Anterior cingulate cortex (tissue), 58 donors: ENCODE measurements at regions not wholly inside any gene's neighbourhood (a gene's known extent, or its start where the extent isn't known, plus 50 kb on each side); places are given as distances from the start of the nearest gene placed in this dataset.

ENCODE experiments used
- DNase-seq, 58 donors: peaks; one replicate each; lab custom pipeline; 2025; lab: John Stamatoyannopoulos, UW

DNA sequence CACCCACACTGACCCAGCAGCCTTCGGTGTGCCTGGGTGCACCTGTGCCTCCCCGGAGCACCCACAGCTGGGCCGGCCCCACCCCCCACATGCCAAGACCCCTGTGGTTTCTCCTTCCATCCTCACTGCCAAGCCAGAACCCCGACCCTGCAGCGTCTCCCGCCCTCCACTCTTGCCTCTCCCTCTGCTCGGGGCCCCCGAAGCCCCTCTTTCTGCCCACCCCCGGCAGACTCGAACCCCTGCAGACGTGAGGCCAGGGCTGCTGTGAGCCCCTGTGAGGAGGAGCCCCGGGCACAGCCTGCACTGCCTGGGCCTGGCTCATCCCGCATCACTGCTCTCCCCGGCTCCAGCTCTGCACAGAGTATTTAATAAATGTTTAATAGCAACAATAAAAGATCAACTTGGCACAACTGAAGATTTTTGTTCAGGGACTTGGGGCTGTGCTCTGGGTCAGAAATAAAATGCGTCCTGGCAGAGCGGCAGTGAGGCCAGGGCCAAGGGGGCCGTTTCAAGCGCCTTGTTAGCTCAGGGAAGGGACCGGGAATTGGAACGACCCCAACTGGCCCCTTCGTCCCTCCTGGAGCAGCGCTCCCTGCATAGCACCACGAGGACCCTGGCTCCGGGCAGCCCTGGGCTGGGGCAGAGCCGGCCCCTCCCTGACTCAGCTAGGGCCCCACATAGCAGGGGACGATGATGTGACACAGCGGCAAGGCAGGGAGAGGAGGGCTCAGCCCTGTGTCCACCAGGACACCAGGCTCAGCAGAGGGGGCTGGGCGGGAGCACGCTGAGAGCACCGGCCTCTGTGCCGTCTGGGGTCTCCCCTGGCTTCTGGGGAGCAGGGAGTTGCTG lies 520.8 kb downstream of the BRD1 start:
- no peak for DNase-seq

GRCh38 chr22:49305966-49306631 lies 521.6 kb downstream of the BRD1 start:
- DNase-seq, result no peak

DNA sequence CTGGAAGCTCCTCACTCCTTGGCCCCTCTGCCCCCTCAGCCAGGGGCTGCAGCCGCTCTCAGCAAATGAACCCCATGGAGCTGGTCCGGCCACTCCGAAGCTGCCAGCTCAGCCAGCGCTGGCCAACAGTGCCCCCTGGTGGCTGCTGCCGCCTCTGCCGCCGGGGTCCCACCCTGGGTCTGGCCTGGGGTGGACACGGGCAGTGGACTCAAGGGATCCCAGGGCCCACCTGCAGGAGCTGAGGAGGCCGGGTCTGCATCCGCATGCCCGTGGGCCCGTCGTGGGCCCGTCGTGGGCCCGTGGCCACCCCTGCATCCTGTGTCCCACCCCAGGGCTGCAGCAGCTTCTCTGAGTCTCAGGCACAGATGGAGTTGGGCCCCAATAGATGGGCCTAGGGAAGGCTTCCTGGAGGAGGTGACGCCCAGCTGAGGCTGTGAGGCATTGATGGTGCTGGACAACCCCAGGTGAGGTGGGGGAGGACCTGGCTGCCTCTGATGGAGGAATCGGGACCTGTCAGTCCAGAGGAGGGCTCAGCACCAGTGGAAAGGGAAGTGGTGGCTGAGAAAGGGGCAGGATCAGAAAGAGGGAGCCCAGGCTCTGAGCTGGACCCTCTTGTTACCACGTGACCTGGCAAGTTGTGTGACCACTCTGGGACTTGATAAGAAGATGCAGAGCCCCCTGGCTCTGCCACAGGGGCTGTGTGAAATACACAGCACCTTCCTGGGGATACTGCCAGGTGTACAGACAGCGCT lies 522.3 kb downstream of the BRD1 start:
- peak in 54 of 58 donors; percentile 3 to 82 (median 53) for DNase-seq

- DNase-seq, result no peak
Measured at GRCh38 chr22:49303781-49304461, 523.8 kb downstream of the BRD1 start.

GRCh38 chr22:49303061-49303735 lies 524.5 kb downstream of the BRD1 start:
- DNase-seq, result no peak

GRCh38 chr22:49302530-49302929 lies 525.1 kb downstream of the BRD1 start:
- DNase-seq, result no peak

DNA sequence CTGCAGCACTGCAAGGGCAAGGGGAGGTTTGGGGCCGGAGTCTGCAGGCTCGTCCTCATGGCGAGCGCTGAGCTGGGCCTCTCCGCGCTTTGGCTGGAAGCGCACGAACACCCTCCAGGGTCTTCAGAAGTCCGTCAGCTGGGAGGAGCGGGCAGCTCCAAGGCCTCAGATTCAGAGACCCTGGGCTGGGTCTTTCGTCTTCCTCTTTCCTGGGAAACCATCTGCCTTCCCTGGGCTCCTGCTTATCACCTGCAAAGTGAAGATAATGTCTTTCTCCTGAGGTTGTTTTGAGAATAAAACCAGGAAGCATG lies 525.6 kb downstream of the BRD1 start:
- no peak for DNase-seq

- DNase-seq, result no peak
Measured at GRCh38 chr22:49301398-49302149, 526.1 kb downstream of the BRD1 start.

DNA sequence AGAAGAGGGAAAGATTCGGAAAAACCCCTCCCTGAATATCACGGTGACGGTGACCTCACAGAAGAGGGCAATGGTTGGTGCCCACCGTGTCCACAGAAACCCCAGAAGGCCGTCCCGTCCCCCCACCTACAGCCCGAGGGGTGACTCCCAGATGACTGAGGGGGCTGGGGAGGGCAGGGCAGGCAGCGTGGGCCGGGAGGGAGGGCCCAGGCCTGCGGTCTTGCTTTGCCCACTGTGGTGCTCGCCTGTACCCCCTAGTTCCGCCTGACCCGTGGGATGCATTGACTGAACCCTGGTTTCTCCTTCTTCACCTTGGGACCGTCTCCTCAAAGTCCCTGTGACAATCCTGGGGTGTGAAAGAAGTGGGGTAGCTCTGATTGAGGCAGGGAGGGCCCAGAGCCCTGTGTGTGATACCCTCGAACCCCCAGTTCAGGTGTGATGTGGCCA lies 526.7 kb downstream of the BRD1 start:
- no peak for DNase-seq

- DNase-seq, result no peak
Measured at GRCh38 chr22:49300241-49300640, 527.4 kb downstream of the BRD1 start.

DNA sequence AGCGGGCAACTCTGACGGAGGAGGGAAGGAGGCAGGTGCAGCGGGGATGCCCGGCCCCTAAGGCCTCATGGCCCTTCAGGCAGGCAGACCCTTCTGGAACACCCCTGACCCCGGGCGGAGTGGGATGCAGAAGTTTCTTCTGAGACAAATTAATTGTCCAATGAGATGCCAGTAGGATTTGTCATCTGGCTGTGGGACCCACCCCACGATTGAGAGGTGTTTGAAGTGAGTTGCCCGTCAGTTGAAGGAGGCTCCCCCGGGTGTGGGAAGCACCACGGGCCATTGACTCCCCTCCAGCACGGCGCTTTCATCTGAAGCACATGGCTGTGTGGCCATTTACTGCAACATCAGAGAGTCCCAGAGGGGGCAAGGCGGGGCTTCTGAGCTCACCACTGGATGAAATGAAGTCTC lies 527.8 kb downstream of the BRD1 start:
- no peak for DNase-seq

DNA sequence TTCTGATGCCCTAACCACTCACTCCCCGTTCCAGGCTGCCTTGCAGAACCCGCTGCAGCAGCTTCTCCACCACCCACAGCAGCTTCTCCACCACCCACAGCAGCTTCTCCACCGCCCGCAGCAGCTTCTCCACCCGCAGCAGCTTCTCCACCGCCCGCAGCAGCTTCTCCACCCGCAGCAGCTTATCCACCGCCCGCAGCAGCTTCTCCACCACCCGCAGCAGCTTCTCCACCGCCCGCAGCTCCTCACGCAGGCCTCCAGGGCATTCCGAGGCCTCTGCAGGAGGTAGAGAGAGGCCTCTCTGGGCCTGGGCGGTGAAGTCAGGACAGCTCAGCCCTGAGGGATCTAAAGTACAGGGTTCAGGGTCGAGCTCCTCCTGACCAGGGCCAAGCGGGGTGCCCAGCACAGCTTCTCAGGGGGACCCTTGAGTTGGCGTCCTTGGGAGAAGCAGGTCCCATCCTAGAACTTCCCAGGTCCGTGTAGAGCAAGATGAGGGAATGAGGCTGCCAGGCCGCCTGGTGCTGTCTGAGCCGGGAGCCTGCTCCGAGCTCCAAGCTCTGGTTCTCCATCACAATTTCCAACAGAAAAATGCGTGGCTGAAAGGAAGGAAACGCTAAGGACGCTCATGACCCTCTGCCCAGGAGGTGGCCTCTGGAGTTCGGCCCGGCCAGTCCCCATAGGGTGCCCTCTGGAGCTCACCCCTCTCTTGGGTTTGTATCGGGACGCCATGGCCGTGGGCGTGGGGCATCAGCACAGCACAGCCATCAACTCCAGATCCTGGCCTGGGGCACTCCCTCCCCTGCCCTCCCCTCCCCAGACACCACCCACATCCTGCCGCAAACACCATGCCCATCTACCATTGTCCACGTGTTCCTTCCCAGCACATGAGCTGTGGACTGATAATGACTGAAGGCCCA lies 528.6 kb downstream of the BRD1 start:
- DNase-seq, result no peak

- no peak for DNase-seq
Measured at GRCh38 chr22:49297871-49298721, 529.6 kb downstream of the BRD1 start.

GRCh38 chr22:49297286-49297870 lies 530.3 kb downstream of the BRD1 start:
- DNase-seq, result no peak

GRCh38 chr22:49296561-49296960 lies 531.1 kb downstream of the BRD1 start:
- no peak for DNase-seq

- no peak for DNase-seq
Measured at GRCh38 chr22:49295851-49296560, 531.7 kb downstream of the BRD1 start.

- DNase-seq, result no peak
Measured at GRCh38 chr22:49295465-49295743, 532.3 kb downstream of the BRD1 start.
